CD14-positive monocyte (primary cell): ENCODE measurements at regions not wholly inside any gene's neighbourhood (a gene's known extent, or its start where the extent isn't known, plus 50 kb on each side); places are given as distances from the start of the nearest gene placed in this dataset.

Source experiments
- DNase-seq, 3 donors: peaks; one replicate each; pipeline ENCODE4 v3.0.0-alpha.2; 2011 to 2022
- H2AFZ ChIP-seq: 2 replicates; pipeline ENCODE4 v1.6.0; 2012; ENCODE audit warnings: mild to moderate bottlenecking, low read depth, low read length, inconsistent platforms; ENCODE audit not compliant: insufficient read depth, poor library complexity, severe bottlenecking
- H3K27ac ChIP-seq, 2 donors: 1 replicate in 1 of 2; 2 replicates in 1 of 2; pipeline ENCODE4 v1.5.1; 2012 to 2013; ENCODE audit warnings: low read length in 2 of 2, control low read depth in 1 of 2, inconsistent platforms in 1 of 2, low read depth in 1 of 2, mild to moderate bottlenecking in 1 of 2
- H3K27me3 ChIP-seq, 2 donors: one replicate each; pipeline versions ENCODE4 v1.6.0 to v1.6.1; 2011 to 2013; ENCODE audit warnings: low read length in 2 of 2; ENCODE audit not compliant: control insufficient read depth in 2 of 2, insufficient read depth in 2 of 2
- H3K36me3 ChIP-seq, 2 donors: replicated peaks in 1 of 2; 1 replicate in 1 of 2; 2 replicates in 1 of 2; pipeline versions ENCODE4 v1.5.1 to v1.6.1; 2012 to 2013; ENCODE audit warnings: low read length in 2 of 2, control low read depth in 1 of 2, inconsistent platforms in 1 of 2, mild to moderate bottlenecking in 1 of 2; ENCODE audit not compliant: insufficient read depth in 2 of 2, control insufficient read depth in 1 of 2
- H3K4me1 ChIP-seq, 2 donors: 1 replicate in 1 of 2; 2 replicates in 1 of 2; pipeline versions ENCODE4 v1.5.1 to v1.6.1; 2012 to 2013; ENCODE audit warnings: low read length in 2 of 2, control low read depth in 1 of 2, inconsistent platforms in 1 of 2, mild to moderate bottlenecking in 1 of 2, moderate library complexity in 1 of 2; ENCODE audit not compliant: insufficient read depth in 2 of 2, control insufficient read depth in 1 of 2
- H3K4me2 ChIP-seq: replicated peaks from 2 replicates; pipeline ENCODE3; 2012; ENCODE audit warnings: low read length, moderate library complexity, mild to moderate bottlenecking; ENCODE audit not compliant: poor library complexity, severe bottlenecking; ENCODE audit errors: extremely low read depth
- H3K4me3 ChIP-seq, 3 experiments: fragments of 200-600 bp in 1 of 3; sonication (generic) in 1 of 3; replicated peaks in 1 of 3; 1 replicate in 2 of 3; 2 replicates in 1 of 3; pipeline ENCODE4 v1.5.1; 2011 to 2013; ENCODE audit warnings: low read length in 3 of 3, mild to moderate bottlenecking in 3 of 3, control low read depth in 2 of 3, low read depth in 2 of 3, inconsistent platforms in 1 of 3, moderate library complexity in 1 of 3
- H3K79me2 ChIP-seq: 2 replicates; pipeline ENCODE4 v1.6.0; 2012; ENCODE audit warnings: mild to moderate bottlenecking, control low read depth, inconsistent platforms, low read length, moderate library complexity; ENCODE audit not compliant: insufficient read depth
- H3K9ac ChIP-seq: 2 replicates; pipeline ENCODE4 v1.6.0; 2017; ENCODE audit warnings: low read length, mild to moderate bottlenecking; ENCODE audit not compliant: insufficient read depth, poor library complexity, severe bottlenecking
- H3K9me3 ChIP-seq, 2 donors: replicated peaks in 1 of 2; 1 replicate in 1 of 2; 2 replicates in 1 of 2; pipeline versions ENCODE4 v1.5.1 to v1.6.1; 2012 to 2013; ENCODE audit warnings: low read length in 2 of 2, control low read depth in 1 of 2; ENCODE audit not compliant: control insufficient read depth in 1 of 2, insufficient read depth in 1 of 2
- H4K20me1 ChIP-seq: 2 replicates; pipeline ENCODE4 v1.6.0; 2012; ENCODE audit warnings: mild to moderate bottlenecking, low read length, control low read depth, moderate library complexity; ENCODE audit not compliant: insufficient read depth
- H3K27ac Mint-ChIP-seq, 7 donors: one replicate each; pipeline ENCODE4 v1.8.0; 2020; ENCODE audit warnings: mild to moderate bottlenecking in 7 of 7, mixed read lengths in 7 of 7, moderate library complexity in 6 of 7, inconsistent platforms in 2 of 7
- H3K27me3 Mint-ChIP-seq, 3 donors: one replicate each; pipeline ENCODE4 v1.8.0; 2021 to 2022; ENCODE audit warnings: low read depth in 3 of 3, mild to moderate bottlenecking in 3 of 3, mixed read lengths in 3 of 3, moderate library complexity in 3 of 3, inconsistent platforms in 1 of 3
- H3K36me3 Mint-ChIP-seq, 2 donors: one replicate each; pipeline ENCODE4 v1.8.0; 2020; ENCODE audit warnings: mixed read lengths in 2 of 2, inconsistent platforms in 1 of 2, mild to moderate bottlenecking in 1 of 2
- H3K4me1 Mint-ChIP-seq: one replicate; pipeline ENCODE4 v1.8.0; 2020; ENCODE audit warnings: mild to moderate bottlenecking, mixed read lengths
- H3K4me3 Mint-ChIP-seq, 2 donors: one replicate each; pipeline ENCODE4 v1.8.0; 2020; ENCODE audit warnings: mild to moderate bottlenecking in 2 of 2, mixed read lengths in 2 of 2, moderate library complexity in 1 of 2
- H3K9me3 Mint-ChIP-seq, 7 donors: one replicate each; pipeline ENCODE4 v1.8.0; 2020 to 2022; ENCODE audit warnings: mixed read lengths in 7 of 7, mild to moderate bottlenecking in 6 of 7, moderate library complexity in 6 of 7, inconsistent platforms in 2 of 7
- CTCF ChIP-seq: fragments of 200-600 bp; IDR thresholded peaks from one replicate; pipeline ENCODE4 v1.8.0; 2022; ENCODE audit warnings: antibody characterized with exemption, mild to moderate bottlenecking
- WGBS: methylation state at CpG from one replicate; pipeline ENCODE4 v1.1.5; 2013; ENCODE audit warnings: missing lambda C conversion rate; ENCODE audit not compliant: insufficient coverage; 5-methylcytosine and 5-hydroxymethylcytosine counted together
- intact Hi-C, 2 donors: fragments of 100-400 bp; cut with micrococcal nuclease; formaldehyde crosslinking; loops; one replicate each; pipeline versions ENCODE4 v1.15.0 to v1.15.1; 2023

- H3K4me3 ChIP-seq: no peak overlapping the region
- Mint-ChIP-seq H3K27me3 (peaks cover 0 to 12% (median 6%) of the 10 kb centered on the region in 3 donors), H3K9me3 (peaks cover 0 to 9% (median 6%) of the 10 kb centered on the region in 7 donors), H3K27ac (peak overlapping the region in 1 of 7 donors; percentile 19), H3K36me3 (no peaks in the 10 kb centered on the region), H3K4me3 (no peak overlapping the region), H3K4me1 (no peaks in the 10 kb centered on the region)
- no peak overlapping the region for H3K27ac ChIP-seq
- WGBS: 95% methylated on average over 7 of the region's 7 CpGs
- H3K9ac ChIP-seq: no peak overlapping the region
- no peaks in the 10 kb centered on the region for H4K20me1 ChIP-seq
- H2AFZ ChIP-seq: no peak overlapping the region
- no peaks in the 10 kb centered on the region for H3K36me3 ChIP-seq
- intact Hi-C loops: no loop called here
- no peaks in the 10 kb centered on the region for H3K4me1 ChIP-seq
- no peak for DNase-seq
- no peaks in the 10 kb centered on the region for H3K27me3 ChIP-seq
- H3K4me2 ChIP-seq: no peak overlapping the region
- H3K79me2 ChIP-seq: no peaks in the 10 kb centered on the region
- H3K9me3 ChIP-seq: no peaks in the 10 kb centered on the region
- TF ChIP-seq CTCF: no peak
Observed at GRCh38 chr5:2044041-2044440, 161.3 kb upstream of the IRX4 start.

- Mint-ChIP-seq H3K9me3 (peaks cover 0 to 3% (median 0%) of the 10 kb centered on the region in 7 donors), H3K4me1 (no peaks in the 10 kb centered on the region), H3K4me3 (no peak overlapping the region), H3K27me3 (peaks cover 11 to 36% (median 13%) of the 10 kb centered on the region in 3 donors), H3K36me3 (no peaks in the 10 kb centered on the region), H3K27ac (no peak overlapping the region)
- Histone ChIP-seq H3K27ac (no peak overlapping the region), H3K4me3 (no peak overlapping the region), H3K4me2 (no peak overlapping the region), H3K79me2 (no peaks in the 10 kb centered on the region), H3K36me3 (no peaks in the 10 kb centered on the region), H3K9ac (no peak overlapping the region), H3K27me3 (peaks cover 3 to 13% of the 10 kb centered on the region in 2 donors), H3K4me1 (peaks cover 0 to 6% of the 10 kb centered on the region in 2 donors), H4K20me1 (no peaks in the 10 kb centered on the region), H2AFZ (no peak overlapping the region), H3K9me3 (no peaks in the 10 kb centered on the region)
- 35% methylated on average over 4 of the region's 8 CpGs for WGBS
- no peak for DNase-seq
- intact Hi-C loops: loop anchor here in 1 of 2 donors (10.0 kb wide), 1 partner anchor 274 kb away; no protein-coding TSS in a partner anchor
- no peak for TF ChIP-seq CTCF
Observed at GRCh38 chr5:2039180-2039531, 156.4 kb upstream of the IRX4 start.
